Thymus (tissue), 11 donors: ENCODE measurements at regions not wholly inside any gene's neighbourhood (a gene's known extent, or its start where the extent isn't known, plus 50 kb on each side); places are given as distances from the start of the nearest gene placed in this dataset.

ENCODE experiments used
- DNase-seq, 9 donors: peaks; one replicate each; pipeline ENCODE4 v3.0.0-alpha.2; 2013; ENCODE audit warnings: low spot score in 9 of 9, low read depth in 6 of 9, missing footprints in 1 of 9
- H3K27ac ChIP-seq, 2 donors: one replicate each; pipeline ENCODE4 v1.5.1; 2013; ENCODE audit warnings: control low read depth in 1 of 2, low read depth in 1 of 2, low read length in 1 of 2, mild to moderate bottlenecking in 1 of 2, moderate library complexity in 1 of 2
- H3K27me3 ChIP-seq, 2 donors: one replicate each; pipeline ENCODE4 v1.5.1; 2013; ENCODE audit warnings: low read length in 1 of 2; ENCODE audit not compliant: control insufficient read depth in 2 of 2, insufficient read depth in 1 of 2
- H3K36me3 ChIP-seq, 2 donors: one replicate each; pipeline ENCODE4 v1.5.1; 2013; ENCODE audit warnings: low read length in 1 of 2, mild to moderate bottlenecking in 1 of 2, moderate library complexity in 1 of 2; ENCODE audit not compliant: control insufficient read depth in 2 of 2, insufficient read depth in 2 of 2
- H3K4me1 ChIP-seq, 2 donors: one replicate each; pipeline ENCODE4 v1.5.1; 2013; ENCODE audit warnings: low read length in 2 of 2; ENCODE audit not compliant: control insufficient read depth in 2 of 2, insufficient read depth in 2 of 2
- H3K4me3 ChIP-seq, 2 donors: one replicate each; pipeline ENCODE4 v1.5.1; 2013; ENCODE audit warnings: low read length in 2 of 2, control low read depth in 1 of 2, mild to moderate bottlenecking in 1 of 2
- H3K9me3 ChIP-seq, 2 donors: one replicate each; pipeline ENCODE4 v1.5.1; 2013; ENCODE audit warnings: low read length in 1 of 2, mild to moderate bottlenecking in 1 of 2; ENCODE audit not compliant: control insufficient read depth in 2 of 2, insufficient read depth in 1 of 2
- WGBS: extraction: QIAGEN DNeasy Blood & Tissue Kit; methylation state at CpG from one replicate; pipeline ENCODE4 v1.1.7; 2013; 5-methylcytosine and 5-hydroxymethylcytosine counted together
- donor health status: healthy.

- 85% methylated on average over 17 of the region's 17 CpGs for WGBS
- no peaks in the 10 kb centered on the region for H3K9me3 ChIP-seq
- H3K36me3 ChIP-seq, result no peaks in the 10 kb centered on the region
- H3K4me3 ChIP-seq, result no peak overlapping the region
- DNase-seq, result no peak
- peaks cover 0 to 3% of the 10 kb centered on the region in 2 donors for H3K27me3 ChIP-seq
- no peak overlapping the region for H3K27ac ChIP-seq
- H3K4me1 ChIP-seq, result no peaks in the 10 kb centered on the region
These were observed 82.8 kb downstream of the PLXNA1 start for GRCh38 chr3:127065561-127066290.

- no peaks in the 10 kb centered on the region for H3K9me3 ChIP-seq
- no peaks in the 10 kb centered on the region for H3K4me1 ChIP-seq
- no peak overlapping the region for H3K4me3 ChIP-seq
- peaks cover 0 to under 1% of the 10 kb centered on the region in 2 donors for H3K27me3 ChIP-seq
- DNase-seq, result no peak
- H3K36me3 ChIP-seq, result no peaks in the 10 kb centered on the region
- H3K27ac ChIP-seq, result no peak overlapping the region
These were observed 83.7 kb downstream of the PLXNA1 start for GRCh38 chr3:127066635-127067034.

- Histone ChIP-seq H3K4me3 (no peak overlapping the region), H3K27me3 (no peaks in the 10 kb centered on the region), H3K9me3 (no peaks in the 10 kb centered on the region), H3K4me1 (no peaks in the 10 kb centered on the region), H3K27ac (no peak overlapping the region), H3K36me3 (no peaks in the 10 kb centered on the region)
- DNase-seq, result no peak
- WGBS, result 97% methylated on average over 10 of the region's 10 CpGs
These were observed 84.4 kb downstream of the PLXNA1 start for GRCh38 chr3:127067116-127067910.

- no peaks in the 10 kb centered on the region for H3K36me3 ChIP-seq
- 88% methylated on average over 15 of the region's 15 CpGs for WGBS
- no peaks in the 10 kb centered on the region for H3K27me3 ChIP-seq
- DNase-seq, result no peak
- no peak overlapping the region for H3K27ac ChIP-seq
- no peaks in the 10 kb centered on the region for H3K9me3 ChIP-seq
- H3K4me3 ChIP-seq, result no peak overlapping the region
- no peaks in the 10 kb centered on the region for H3K4me1 ChIP-seq
These were observed 85.3 kb downstream of the PLXNA1 start for GRCh38 chr3:127068111-127068810.

GRCh38 chr3:127068871-127069270 is 86.0 kb downstream of the PLXNA1 start:
- Histone ChIP-seq H3K36me3 (no peaks in the 10 kb centered on the region), H3K4me1 (no peaks in the 10 kb centered on the region), H3K27me3 (no peaks in the 10 kb centered on the region), H3K9me3 (no peaks in the 10 kb centered on the region), H3K4me3 (no peak overlapping the region), H3K27ac (no peak overlapping the region)
- DNase-seq, result no peak
- 94% methylated on average over 9 of the region's 9 CpGs for WGBS

GRCh38 chr3:127069814-127070440 is 87.0 kb downstream of the PLXNA1 start:
- Histone ChIP-seq H3K4me3 (no peak overlapping the region), H3K4me1 (no peaks in the 10 kb centered on the region), H3K36me3 (no peaks in the 10 kb centered on the region), H3K9me3 (no peaks in the 10 kb centered on the region), H3K27me3 (no peaks in the 10 kb centered on the region), H3K27ac (no peak overlapping the region)
- WGBS, result 90% methylated on average over 14 of the region's 14 CpGs
- no peak for DNase-seq

GRCh38 chr3:127070776-127071175 is 87.9 kb downstream of the PLXNA1 start:
- Histone ChIP-seq H3K27ac (no peak overlapping the region), H3K4me1 (no peaks in the 10 kb centered on the region), H3K36me3 (no peaks in the 10 kb centered on the region)

GRCh38 chr3:127071597-127072001 is 88.7 kb downstream of the PLXNA1 start:
- H3K27me3 ChIP-seq, result no peaks in the 10 kb centered on the region
- no peak overlapping the region for H3K4me3 ChIP-seq
- no peak overlapping the region for H3K27ac ChIP-seq
- no peaks in the 10 kb centered on the region for H3K9me3 ChIP-seq
- H3K4me1 ChIP-seq, result no peaks in the 10 kb centered on the region
- WGBS, result 98% methylated on average over 10 of the region's 10 CpGs
- no peaks in the 10 kb centered on the region for H3K36me3 ChIP-seq
- DNase-seq, result no peak

More at GRCh38 chr3:127070776-127071175, 87.9 kb downstream of the PLXNA1 start:
- Histone ChIP-seq H3K4me3 (no peak overlapping the region), H3K27me3 (no peaks in the 10 kb centered on the region), H3K9me3 (no peaks in the 10 kb centered on the region)
- no peak for DNase-seq
- WGBS, result 93% methylated on average over 9 of the region's 9 CpGs
